H1 (cell line): ENCODE measurements at regions not wholly inside any gene's neighbourhood (a gene's known extent, or its start where the extent isn't known, plus 50 kb on each side); places are given as distances from the start of the nearest gene placed in this dataset.

Experiments
- CTCF ChIA-PET: fragments of 300-600 bp; sonication (Branson Sonifier 250); formaldehyde crosslinking; loops from one replicate; lab custom pipeline; 2021; ENCODE audit not compliant: partially characterized antibody; lab: Charles Lee
- POLR2A ChIA-PET: fragments of 300-600 bp; sonication (Branson Sonifier 250); formaldehyde crosslinking; loops from one replicate; lab custom pipeline; 2021; ENCODE audit warnings: inconsistent platforms; ENCODE audit not compliant: partially characterized antibody; lab: Charles Lee
- DNase-seq, 2 experiments: peaks; one replicate each; pipeline versions ENCODE4 v3.0.0 to v3.0.0-alpha.2; 2010 to 2022; ENCODE audit warnings: low spot score in 2 of 2, low read depth in 1 of 2, mixed read lengths in 1 of 2
- FAIRE-seq: peaks from 2 replicates; lab custom pipeline; 2011; peaks lifted over from hg19 to GRCh38; lab: Jason Lieb, UNC
- H2AFZ ChIP-seq: 2 replicates; pipeline ENCODE4 v1.8.1; 2012; ENCODE audit warnings: low read length, inconsistent platforms
- H2AK5ac ChIP-seq: 2 replicates; pipeline ENCODE4 v1.6.1; 2013; ENCODE audit warnings: low read depth, low read length
- H2BK120ac ChIP-seq: replicated peaks from 2 replicates; pipeline ENCODE3; 2013; ENCODE audit warnings: low read depth, low read length, inconsistent platforms
- H2BK12ac ChIP-seq: 2 replicates; pipeline ENCODE4 v1.6.1; 2013; ENCODE audit warnings: low read depth, low read length
- H2BK15ac ChIP-seq: 2 replicates; pipeline ENCODE4 v1.6.1; 2013; ENCODE audit warnings: low read length
- H2BK20ac ChIP-seq: 2 replicates; pipeline ENCODE4 v1.6.1; 2013; ENCODE audit warnings: low read length
- H2BK5ac ChIP-seq: 2 replicates; pipeline ENCODE4 v1.6.1; 2013; ENCODE audit warnings: low read depth, low read length
- H3K14ac ChIP-seq: 2 replicates; pipeline ENCODE4 v1.6.1; 2013; ENCODE audit warnings: inconsistent platforms; ENCODE audit not compliant: insufficient read length
- H3K18ac ChIP-seq: 2 replicates; pipeline ENCODE4 v1.6.1; 2013; ENCODE audit warnings: low read length; ENCODE audit errors: extremely low read depth
- H3K23ac ChIP-seq: 2 replicates; pipeline ENCODE4 v1.6.1; 2013; ENCODE audit warnings: inconsistent platforms; ENCODE audit not compliant: insufficient read length
- H3K23me2 ChIP-seq: 2 replicates; pipeline ENCODE4 v1.6.1; 2013; ENCODE audit warnings: low read depth, low read length
- H3K27ac ChIP-seq: 2 replicates; pipeline ENCODE4 v1.6.1; 2011; ENCODE audit warnings: low read depth, low read length, inconsistent platforms
- H3K27me3 ChIP-seq, 4 experiments: replicated peaks in 1 of 4; 1 replicate in 1 of 4; 2 replicates in 3 of 4; pipeline versions ENCODE4 v1.6.1 to v1.8.1; 2011 to 2013; ENCODE audit warnings: low read length in 3 of 4, mild to moderate bottlenecking in 3 of 4, inconsistent platforms in 2 of 4, mixed read lengths in 2 of 4, moderate library complexity in 1 of 4; ENCODE audit not compliant: control insufficient read depth in 3 of 4, insufficient read depth in 3 of 4; ENCODE audit errors: extremely low read depth in 1 of 4
- H3K36me3 ChIP-seq, 4 experiments: 2 replicates each; pipeline versions ENCODE4 v1.6.1 to v1.8.1; 2011 to 2013; ENCODE audit warnings: mild to moderate bottlenecking in 4 of 4, low read length in 3 of 4, moderate library complexity in 2 of 4, control low read depth in 1 of 4, inconsistent platforms in 1 of 4; ENCODE audit not compliant: insufficient read depth in 4 of 4, control insufficient read depth in 2 of 4
- H3K4ac ChIP-seq: replicated peaks from 2 replicates; pipeline ENCODE3; 2013; ENCODE audit warnings: low read length, low read depth, mixed read lengths, inconsistent platforms; ENCODE audit not compliant: insufficient read length
- H3K4me1 ChIP-seq, 4 experiments: replicated peaks in 1 of 4; 1 replicate in 1 of 4; 2 replicates in 3 of 4; pipeline versions ENCODE4 v1.6.1 to v1.8.1; 2011 to 2013; ENCODE audit warnings: low read length in 3 of 4, inconsistent platforms in 2 of 4, mixed read lengths in 1 of 4; ENCODE audit not compliant: insufficient read depth in 4 of 4, control insufficient read depth in 3 of 4
- H3K4me2 ChIP-seq, 2 experiments: 2 replicates each; pipeline versions ENCODE4 v1.6.1 to v1.8.1; 2011 to 2013; ENCODE audit warnings: low read depth in 2 of 2, low read length in 2 of 2, control low read depth in 1 of 2, inconsistent platforms in 1 of 2, mild to moderate bottlenecking in 1 of 2; ENCODE audit not compliant: insufficient read depth in 1 of 2
- H3K4me3 ChIP-seq, 4 experiments: fragments of 200-600, 300-600 bp in 1 of 4; sonication (generic), shearing (Covaris generic), sonication (Bioruptor Twin) in 1 of 4; 2 replicates each; pipeline versions ENCODE4 v1.5.1 to v1.8.1; 2011 to 2016; ENCODE audit warnings: low read length in 4 of 4, low read depth in 3 of 4, control low read depth in 2 of 4, inconsistent platforms in 2 of 4, mild to moderate bottlenecking in 2 of 4, mixed read lengths in 1 of 4, moderate library complexity in 1 of 4; ENCODE audit not compliant: insufficient read depth in 2 of 4; ENCODE audit errors: extremely low read depth in 1 of 4
- H3K56ac ChIP-seq: replicated peaks from 2 replicates; pipeline ENCODE3; 2013; ENCODE audit warnings: low read depth, mild to moderate bottlenecking, mixed read lengths, low read length, inconsistent platforms; ENCODE audit not compliant: insufficient read length
- H3K79me1 ChIP-seq: 2 replicates; pipeline ENCODE4 v1.6.1; 2013; ENCODE audit warnings: low read depth, low read length, control low read depth
- H3K79me2 ChIP-seq, 2 experiments: 2 replicates each; pipeline versions ENCODE4 v1.6.1 to v1.8.1; 2012 to 2013; ENCODE audit warnings: low read length in 2 of 2, mild to moderate bottlenecking in 2 of 2, inconsistent platforms in 1 of 2; ENCODE audit not compliant: insufficient read depth in 2 of 2, control insufficient read depth in 1 of 2
- H3K9ac ChIP-seq, 4 experiments: replicated peaks in 1 of 4; 1 replicate in 1 of 4; 2 replicates in 3 of 4; pipeline versions ENCODE4 v1.6.1 to v1.8.1; 2011 to 2013; ENCODE audit warnings: low read depth in 3 of 4, low read length in 3 of 4, control low read depth in 2 of 4, mild to moderate bottlenecking in 2 of 4, moderate library complexity in 2 of 4, inconsistent platforms in 1 of 4; ENCODE audit errors: extremely low read depth in 1 of 4
- H3K9me3 ChIP-seq, 2 experiments: 2 replicates each; pipeline versions ENCODE4 v1.6.1 to v1.8.1; 2012 to 2013; ENCODE audit warnings: mild to moderate bottlenecking in 2 of 2, moderate library complexity in 2 of 2, control low read depth in 1 of 2, inconsistent platforms in 1 of 2, low read depth in 1 of 2, low read length in 1 of 2, mixed read lengths in 1 of 2; ENCODE audit not compliant: insufficient read depth in 2 of 2
- H4K20me1 ChIP-seq, 2 experiments: replicated peaks in 1 of 2; 2 replicates each; pipeline versions ENCODE3 to v1.8.1; 2011 to 2013; ENCODE audit warnings: inconsistent platforms in 2 of 2, low read length in 2 of 2, mild to moderate bottlenecking in 1 of 2; ENCODE audit not compliant: insufficient read depth in 2 of 2, control insufficient read depth in 1 of 2
- H4K5ac ChIP-seq: 2 replicates; pipeline ENCODE4 v1.6.1; 2013; ENCODE audit warnings: low read length, low read depth, mixed read lengths, inconsistent platforms; ENCODE audit not compliant: insufficient read length
- H4K8ac ChIP-seq: 2 replicates; pipeline ENCODE4 v1.8.0; 2013; ENCODE audit warnings: mild to moderate bottlenecking, moderate library complexity, low read length, inconsistent platforms; ENCODE audit not compliant: insufficient read depth; ENCODE audit errors: extremely low read depth
- H4K91ac ChIP-seq: replicated peaks from 2 replicates; pipeline ENCODE3; 2013; ENCODE audit warnings: low read length, mixed read lengths, inconsistent platforms; ENCODE audit not compliant: insufficient read length
- ASH2L ChIP-seq: fragments of 200-600, 300-600 bp; sonication (generic); IDR thresholded peaks from one replicate; pipeline ENCODE4 v1.7.1; 2017; ENCODE audit warnings: low read length
- BRCA1 ChIP-seq: IDR thresholded peaks from 2 replicates; pipeline ENCODE4 v1.6.1; 2012; ENCODE audit warnings: low read depth, low read length, improper control_type of control experiment
- CBX5 ChIP-seq: fragments of 300-800, 300-1000 bp; sonication (generic); IDR thresholded peaks from 2 replicates; pipeline ENCODE4 v1.7.1; 2016; ENCODE audit warnings: antibody characterized with exemption, low read length, low read depth
- JUND ChIP-seq: IDR thresholded peaks from 2 replicates; pipeline ENCODE4 v1.6.1; 2011; ENCODE audit warnings: mild to moderate bottlenecking, improper control_type of control experiment, low read length
- MAFK ChIP-seq: IDR thresholded peaks from 2 replicates; pipeline ENCODE4 v1.6.1; 2012; ENCODE audit warnings: low read depth, mild to moderate bottlenecking, improper control_type of control experiment, low read length
- PHF8 ChIP-seq: fragments of 200-600 bp; sonication (generic); conservative IDR thresholded peaks from 2 replicates; pipeline ENCODE4 v1.7.1; 2012; ENCODE audit warnings: low read depth, mild to moderate bottlenecking, inconsistent platforms, low read length, moderate library complexity
- POLR2A ChIP-seq, 2 experiments: IDR thresholded peaks; 1 replicate in 1 of 2; 2 replicates in 1 of 2; pipeline ENCODE4 v1.6.1; 2011; ENCODE audit warnings: low read depth in 2 of 2, low read length in 2 of 2, mild to moderate bottlenecking in 2 of 2; ENCODE audit errors: control extremely low read depth in 1 of 2
- SP2 ChIP-seq: IDR thresholded peaks from 2 replicates; pipeline ENCODE4 v1.6.1; 2012; ENCODE audit warnings: mild to moderate bottlenecking, low read length, inconsistent platforms
- SP4 ChIP-seq: IDR thresholded peaks from 2 replicates; pipeline ENCODE4 v1.6.1; 2012; ENCODE audit warnings: low read length, inconsistent platforms
- TAF7 ChIP-seq: optimal IDR thresholded peaks from 2 replicates; pipeline ENCODE3; 2011; ENCODE audit warnings: low read depth, mild to moderate bottlenecking, inconsistent platforms, low read length, moderate library complexity, borderline replicate concordance
- YY1 ChIP-seq: IDR thresholded peaks from 2 replicates; pipeline ENCODE4 v1.6.1; 2011; ENCODE audit warnings: low read depth, mild to moderate bottlenecking, low read length
- WGBS, 2 experiments: shearing (Covaris generic) in 1 of 2; methylation state at CpG; one replicate each; pipeline versions ENCODE4 v1.1.6 to v1.1.7; 2013 to 2015; ENCODE audit warnings: low lambda C conversion rate in 2 of 2, mixed read lengths in 2 of 2, inconsistent platforms in 1 of 2, low coverage in 1 of 2, missing lambda C conversion rate in 1 of 2; ENCODE audit not compliant: insufficient replicate concordance in 2 of 2, insufficient coverage in 1 of 2, insufficient read length in 1 of 2; ENCODE audit errors: extremely low coverage in 1 of 2, missing lambda C conversion rate in 1 of 2; 5-methylcytosine and 5-hydroxymethylcytosine counted together
- TF ChIP-seq, protein P1 (sequence below): IDR thresholded peaks from 2 replicates; pipeline ENCODE4 v1.6.1; 2012; ENCODE audit warnings: low read length, inconsistent platforms

- Histone ChIP-seq H2BK15ac (no peak overlapping the region), H3K23ac (no peak overlapping the region), H4K91ac (no peak overlapping the region), H2AK5ac (no peak overlapping the region), H3K79me1 (no peaks in the 10 kb centered on the region), H3K4me2 (no peak overlapping the region), H3K4me3 (no peak overlapping the region), H3K18ac (no peak overlapping the region), H3K9ac (no peak overlapping the region), H3K56ac (no peak overlapping the region), H3K27ac (no peak overlapping the region), H2BK5ac (no peak overlapping the region)
- 92% methylated on average over 1 of the region's 1 CpG; no CpG with 5 or more reads in 1 of the 2 experiments for WGBS, 2 experiments
- CTCF ChIA-PET: interaction anchor here (1.1 to 1.5 kb wide), 3 partner anchors 10 to 73 kb away, joined by 3 to 6 read pairs (median 4); no protein-coding TSS in a partner anchor
- no peak for FAIRE-seq
- TF ChIP-seq, protein P1, sequence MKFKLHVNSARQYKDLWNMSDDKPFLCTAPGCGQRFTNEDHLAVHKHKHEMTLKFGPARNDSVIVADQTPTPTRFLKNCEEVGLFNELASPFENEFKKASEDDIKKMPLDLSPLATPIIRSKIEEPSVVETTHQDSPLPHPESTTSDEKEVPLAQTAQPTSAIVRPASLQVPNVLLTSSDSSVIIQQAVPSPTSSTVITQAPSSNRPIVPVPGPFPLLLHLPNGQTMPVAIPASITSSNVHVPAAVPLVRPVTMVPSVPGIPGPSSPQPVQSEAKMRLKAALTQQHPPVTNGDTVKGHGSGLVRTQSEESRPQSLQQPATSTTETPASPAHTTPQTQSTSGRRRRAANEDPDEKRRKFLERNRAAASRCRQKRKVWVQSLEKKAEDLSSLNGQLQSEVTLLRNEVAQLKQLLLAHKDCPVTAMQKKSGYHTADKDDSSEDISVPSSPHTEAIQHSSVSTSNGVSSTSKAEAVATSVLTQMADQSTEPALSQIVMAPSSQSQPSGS: no peak
- TF ChIP-seq JUND: no peak
- TF ChIP-seq CBX5: no peak
- TF ChIP-seq SP2: no peak
- TF ChIP-seq POLR2A (IDR thresholded peaks at IDR 0.05; ENCODE audit: control extremely low read depth in 1 of 2, low read depth in 2 of 2, low read length in 2 of 2): no peak
- TF ChIP-seq YY1: no peak
- TF ChIP-seq SP4: no peak
- no peak for TF ChIP-seq PHF8
- TF ChIP-seq BRCA1: no peak
- no peak for TF ChIP-seq ASH2L
- no peak for TF ChIP-seq MAFK
- no peak for TF ChIP-seq TAF7
- TF ChIP-seq, all 59 proteins: peak for 0
- Histone ChIP-seq H3K79me2 (no peaks in the 10 kb centered on the region), H4K20me1 (no peaks in the 10 kb centered on the region), H2AFZ (no peak overlapping the region), H4K5ac (no peak overlapping the region), H3K23me2 (no peaks in the 10 kb centered on the region), H2BK120ac (no peak overlapping the region), H3K14ac (no peak overlapping the region), H3K27me3 (no peaks in the 10 kb centered on the region), H2BK12ac (no peak overlapping the region), H3K4ac (no peak overlapping the region), H4K8ac (no peak overlapping the region), H2BK20ac (no peak overlapping the region), H3K9me3 (no peaks in the 10 kb centered on the region), H3K4me1 (no peaks in the 10 kb centered on the region), H3K36me3 (no peaks in the 10 kb centered on the region)
- DNase-seq: no peak
- POLR2A ChIA-PET: no interaction called here
Measured at GRCh38 chrX:39039890-39040289, 238.6 kb downstream of the MID1IP1 start.
